NB4 (cell line): ENCODE measurements at regions not wholly inside any gene's neighbourhood (a gene's known extent, or its start where the extent isn't known, plus 50 kb on each side); places are given as distances from the start of the nearest gene placed in this dataset.

Experiments
- DNase-seq: peaks from one replicate; pipeline ENCODE4 v3.0.0; 2010; ENCODE audit warnings: low read depth
- H3K4me3 ChIP-seq: one replicate; pipeline ENCODE4 v1.5.1; 2011; ENCODE audit warnings: mild to moderate bottlenecking, low read depth, low read length, moderate library complexity
- MYC ChIP-seq: IDR thresholded peaks from 2 replicates; pipeline ENCODE4 v1.6.1; 2011; ENCODE audit warnings: low read depth, low read length
- POLR2A ChIP-seq: IDR thresholded peaks from 2 replicates; pipeline ENCODE4 v1.6.1; 2011; ENCODE audit warnings: mild to moderate bottlenecking; ENCODE audit not compliant: insufficient read length; ENCODE audit errors: extremely low read depth
- TF ChIP-seq, protein P1 (sequence below): IDR thresholded peaks from one replicate; pipeline ENCODE4 v1.5.1; 2012; ENCODE audit warnings: low read depth, low read length
- TF ChIP-seq, protein P2 (sequence below): IDR thresholded peaks from 2 replicates; pipeline ENCODE4 v1.6.1; 2011; ENCODE audit warnings: low read depth, low read length

GRCh38 chr10:108624052-108624451 is 1299.3 kb downstream of the XPNPEP1 start:
- H3K4me3 ChIP-seq, result no peak overlapping the region
- no peak for DNase-seq
- TF ChIP-seq, protein P1, sequence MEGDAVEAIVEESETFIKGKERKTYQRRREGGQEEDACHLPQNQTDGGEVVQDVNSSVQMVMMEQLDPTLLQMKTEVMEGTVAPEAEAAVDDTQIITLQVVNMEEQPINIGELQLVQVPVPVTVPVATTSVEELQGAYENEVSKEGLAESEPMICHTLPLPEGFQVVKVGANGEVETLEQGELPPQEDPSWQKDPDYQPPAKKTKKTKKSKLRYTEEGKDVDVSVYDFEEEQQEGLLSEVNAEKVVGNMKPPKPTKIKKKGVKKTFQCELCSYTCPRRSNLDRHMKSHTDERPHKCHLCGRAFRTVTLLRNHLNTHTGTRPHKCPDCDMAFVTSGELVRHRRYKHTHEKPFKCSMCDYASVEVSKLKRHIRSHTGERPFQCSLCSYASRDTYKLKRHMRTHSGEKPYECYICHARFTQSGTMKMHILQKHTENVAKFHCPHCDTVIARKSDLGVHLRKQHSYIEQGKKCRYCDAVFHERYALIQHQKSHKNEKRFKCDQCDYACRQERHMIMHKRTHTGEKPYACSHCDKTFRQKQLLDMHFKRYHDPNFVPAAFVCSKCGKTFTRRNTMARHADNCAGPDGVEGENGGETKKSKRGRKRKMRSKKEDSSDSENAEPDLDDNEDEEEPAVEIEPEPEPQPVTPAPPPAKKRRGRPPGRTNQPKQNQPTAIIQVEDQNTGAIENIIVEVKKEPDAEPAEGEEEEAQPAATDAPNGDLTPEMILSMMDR, result no peak

- H3K4me3 ChIP-seq, result no peak overlapping the region
- no peak for DNase-seq
- no peak for TF ChIP-seq MYC
Measured at GRCh38 chr10:108620821-108621534, 1302.3 kb downstream of the XPNPEP1 start.

GRCh38 chr10:108616559-108617285 is 1306.6 kb downstream of the XPNPEP1 start:
- H3K4me3 ChIP-seq, result no peak overlapping the region
- no peak for DNase-seq
- TF ChIP-seq POLR2A (no peak), MYC (no peak)
- TF ChIP-seq, protein P1, result no peak
- TF ChIP-seq, protein P2, sequence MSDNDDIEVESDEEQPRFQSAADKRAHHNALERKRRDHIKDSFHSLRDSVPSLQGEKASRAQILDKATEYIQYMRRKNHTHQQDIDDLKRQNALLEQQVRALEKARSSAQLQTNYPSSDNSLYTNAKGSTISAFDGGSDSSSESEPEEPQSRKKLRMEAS, result no peak

GRCh38 chr10:108615576-108616320 is 1307.6 kb downstream of the XPNPEP1 start:
- no peak for DNase-seq
- TF ChIP-seq MYC, result no peak
- no peak for TF ChIP-seq POLR2A
- TF ChIP-seq, protein P2, result no peak
- TF ChIP-seq, protein P1, result no peak
- H3K4me3 ChIP-seq, result no peak overlapping the region

DNA sequence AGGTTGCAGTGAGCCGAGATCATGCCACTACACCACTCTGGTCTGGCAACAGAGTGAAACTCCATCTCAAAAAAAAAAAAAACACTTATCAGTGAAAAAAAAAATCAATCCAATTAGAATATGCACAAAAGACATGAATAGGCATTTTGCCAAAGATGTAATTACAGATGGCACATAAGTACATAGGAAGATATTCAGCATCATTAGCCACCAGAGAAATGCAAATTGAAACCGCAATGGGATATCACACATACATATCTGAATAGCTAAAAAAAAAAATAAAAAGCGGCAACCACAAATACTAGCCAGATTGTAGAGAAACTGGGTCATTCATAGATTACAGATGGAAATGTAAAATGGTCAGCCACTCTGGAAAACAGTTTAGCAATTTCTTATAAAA is 1310.8 kb downstream of the XPNPEP1 start:
- no peak overlapping the region for H3K4me3 ChIP-seq
- DNase-seq, result no peak
- TF ChIP-seq POLR2A, result no peak
- TF ChIP-seq, protein P2, result no peak
- TF ChIP-seq MYC, result no peak
- TF ChIP-seq, protein P1, result no peak

DNA sequence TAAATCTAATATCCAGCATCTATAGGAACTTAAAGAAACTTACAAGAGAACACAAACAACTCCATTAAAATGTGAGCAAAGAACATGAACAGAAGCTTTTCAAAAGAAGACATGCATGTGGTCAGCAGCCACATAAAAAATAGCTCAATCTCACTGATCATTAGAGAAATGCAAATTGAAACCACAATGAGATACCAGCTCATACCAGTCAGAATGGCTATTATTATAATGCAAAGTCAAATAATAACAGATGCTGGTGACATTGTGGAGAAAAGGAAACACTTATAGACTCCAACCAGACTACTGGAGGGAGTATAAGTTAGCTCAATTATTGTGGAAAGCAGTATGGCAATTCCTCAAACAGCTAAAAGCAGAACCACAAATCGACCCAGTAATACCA is 1314.5 kb downstream of the XPNPEP1 start:
- no peak for TF ChIP-seq POLR2A
- TF ChIP-seq MYC, result no peak
- TF ChIP-seq, protein P2, result no peak
- TF ChIP-seq, protein P1, result no peak
- H3K4me3 ChIP-seq, result no peak overlapping the region

More for the DNA sequence above, 1314.5 kb downstream of the XPNPEP1 start:
- no peak for DNase-seq
